K562 (cell line): ENCODE measurements at regions not wholly inside any gene's neighbourhood (a gene's known extent, or its start where the extent isn't known, plus 50 kb on each side); places are given as distances from the start of the nearest gene placed in this dataset.

Experiments
- ATAC-seq: fragments of 200-7000 bp; cut with Tn5 transposase; 3 replicates; pipeline ENCODE4 v1.9.1; 2020; ENCODE audit warnings: moderate library complexity
- BruUV-seq: library from RNA; stranded (reverse); fragments of 400-500 nt; replicated peaks from 2 replicates; lab custom pipeline; 2021; lab: Mats Ljungman, UMichigan
- CTCF ChIA-PET: fragments of 300-600 bp; formaldehyde crosslinking; extraction: SDS; loops from one replicate; lab custom pipeline; 2021; ENCODE audit warnings: low intra/inter-chr PET ratio; lab: Yijun Ruan, JAX
- POLR2A ChIA-PET: fragments of 300-600, 350-650 bp; sonication (Branson Sonifier 250); formaldehyde crosslinking; extraction: SDS; loops from one replicate; lab custom pipeline; 2021; ENCODE audit warnings: antibody characterized with exemption, inconsistent platforms; lab: Yijun Ruan, JAX
- DNase-seq, 4 experiments: peaks; one replicate each; pipeline versions ENCODE4 v3.0.0 to v3.0.0-alpha.2; 2011 to 2018; ENCODE audit warnings: low spot score in 3 of 4, mixed read lengths in 3 of 4; ENCODE audit errors: extremely low read depth in 1 of 4
- FAIRE-seq: peaks from 2 replicates; lab custom pipeline; 2011; peaks lifted over from hg19 to GRCh38; lab: Jason Lieb, UNC
- H2AFZ ChIP-seq: 2 replicates; pipeline ENCODE4 v1.6.0; 2011; ENCODE audit warnings: low read depth, low read length, control low read depth, inconsistent platforms
- H3K27ac ChIP-seq: fragments of 200-600 bp; 3 replicates; pipeline ENCODE4 v1.8.0; 2011; ENCODE audit warnings: low read depth, mild to moderate bottlenecking, control low read depth, inconsistent platforms, low read length, moderate library complexity, mixed read lengths; ENCODE audit errors: extremely low read depth
- H3K27me3 ChIP-seq, 2 experiments: fragments of 300-600 bp in 1 of 2; 2 replicates in 1 of 2; 3 replicates in 1 of 2; pipeline versions ENCODE4 v1.6.0 to v1.8.0; 2011; ENCODE audit warnings: inconsistent platforms in 2 of 2, low read length in 2 of 2, mild to moderate bottlenecking in 1 of 2, mixed read lengths in 1 of 2, moderate library complexity in 1 of 2; ENCODE audit not compliant: control insufficient read depth in 2 of 2, insufficient read depth in 2 of 2
- H3K36me3 ChIP-seq: fragments of 300-600 bp; 3 replicates; pipeline ENCODE4 v1.8.0; 2011; ENCODE audit warnings: mild to moderate bottlenecking, low read length, inconsistent platforms; ENCODE audit not compliant: control insufficient read depth, insufficient read depth
- H3K4me1 ChIP-seq, 2 experiments: fragments of 200-600 bp in 1 of 2; replicated peaks in 1 of 2; 2 replicates in 1 of 2; 3 replicates in 1 of 2; pipeline versions ENCODE4 v1.5.1 to v1.8.0; 2011; ENCODE audit warnings: inconsistent platforms in 2 of 2, low read length in 2 of 2, mild to moderate bottlenecking in 1 of 2, mixed read lengths in 1 of 2, moderate library complexity in 1 of 2; ENCODE audit not compliant: control insufficient read depth in 2 of 2, insufficient read depth in 2 of 2
- H3K4me2 ChIP-seq: 2 replicates; pipeline ENCODE4 v1.6.1; 2011; ENCODE audit warnings: low read length, control low read depth, inconsistent platforms, mixed read lengths; ENCODE audit not compliant: insufficient read depth
- H3K4me3 ChIP-seq: fragments of 200-600 bp; sonication (generic), shearing (Covaris generic); 2 replicates; pipeline ENCODE4 v1.5.1; 2016; ENCODE audit warnings: control low read depth, inconsistent platforms
- H3K79me2 ChIP-seq: fragments of 200-600 bp; 3 replicates; pipeline ENCODE4 v1.8.0; 2011; ENCODE audit warnings: low read length, inconsistent platforms; ENCODE audit not compliant: control insufficient read depth, insufficient read depth
- H3K9ac ChIP-seq, 2 experiments: 2 replicates each; pipeline versions ENCODE4 v1.6.0 to v1.6.1; 2011; ENCODE audit warnings: low read depth in 2 of 2, low read length in 2 of 2, control low read depth in 1 of 2, inconsistent platforms in 1 of 2, mild to moderate bottlenecking in 1 of 2, mixed read lengths in 1 of 2; ENCODE audit not compliant: insufficient read depth in 1 of 2
- H3K9me1 ChIP-seq: one replicate; pipeline ENCODE4 v1.6.0; 2011; ENCODE audit warnings: inconsistent platforms, mild to moderate bottlenecking, low read length, moderate library complexity; ENCODE audit not compliant: control insufficient read depth, insufficient read depth
- H3K9me3 ChIP-seq: replicated peaks from 2 replicates; pipeline ENCODE4 v1.5.1; 2011; ENCODE audit warnings: low read depth, low read length, inconsistent platforms; ENCODE audit not compliant: control insufficient read depth, insufficient read depth
- H4K20me1 ChIP-seq: replicated peaks from 2 replicates; pipeline ENCODE4 v1.6.1; 2011; ENCODE audit warnings: low read length, inconsistent platforms, mixed read lengths; ENCODE audit not compliant: control insufficient read depth, insufficient read depth
- CBFA2T2 ChIP-seq: fragments of 450-650 bp; conservative IDR thresholded peaks from 2 replicates; pipeline ENCODE4 v1.6.1; 2017; ENCODE audit warnings: mild to moderate bottlenecking
- DNMT1 ChIP-seq: fragments of 450-650 bp; IDR thresholded peaks from 2 replicates; pipeline ENCODE4 v1.6.1; 2016; ENCODE audit warnings: antibody characterized with exemption, mild to moderate bottlenecking
- ESRRB ChIP-seq: fragments of 250-450 bp; sonication (Bioruptor Pico); IDR thresholded peaks from 2 replicates; pipeline ENCODE4 v1.5.0; 2020; ENCODE audit warnings: mild to moderate bottlenecking, moderate library complexity, borderline replicate concordance
- GATAD2A ChIP-seq: fragments of 450-650 bp; IDR thresholded peaks from 2 replicates; pipeline ENCODE4 v1.6.1; 2017
- HNRNPUL1 ChIP-seq: fragments of 200-400 bp; formaldehyde crosslinking; IDR thresholded peaks from 2 replicates; pipeline ENCODE4 v1.6.1; 2017; ENCODE audit warnings: low read length
- KLF10 ChIP-seq: fragments of 250-450 bp; sonication (Bioruptor Pico); IDR thresholded peaks from 2 replicates; pipeline ENCODE4 v1.6.1; 2021; ENCODE audit warnings: matching md5 sums
- ZKSCAN8 ChIP-seq: fragments of 200-800 bp; sonication (Bioruptor generic); IDR thresholded peaks from 2 replicates; pipeline ENCODE4 v1.6.1; 2016; ENCODE audit warnings: missing genetic modification characterization, missing compliant biosample characterization
- WGBS: fragments of 100-300 bp; shearing (Covaris generic); methylation state at CpG from one replicate; pipeline ENCODE4 v1.1.6; 2016; ENCODE audit warnings: low coverage, mixed read lengths; ENCODE audit not compliant: insufficient coverage; ENCODE audit errors: missing lambda C conversion rate; 5-methylcytosine and 5-hydroxymethylcytosine counted together
- in situ Hi-C: fragments of 300-500 bp; cut with MboI; formaldehyde crosslinking; loops from 4 replicates; pipeline ENCODE4 v1.15.0; 2018; ENCODE audit warnings: inconsistent platforms, mixed read lengths
- intact Hi-C: fragments of 100-400 bp; cut with micrococcal nuclease; formaldehyde crosslinking; loops from 2 replicates; pipeline ENCODE4 v1.14.2; 2022

- no peak overlapping the region for H2AFZ ChIP-seq
- DNase-seq (no peak), ATAC-seq (no peak), FAIRE-seq (no peak)
- H3K9ac ChIP-seq, result no peak overlapping the region
- no peaks in the 10 kb centered on the region for H3K9me3 ChIP-seq
- BruUV-seq, result no TSS peak
- H3K36me3 ChIP-seq, result no peaks in the 10 kb centered on the region
- CTCF ChIA-PET, result no interaction called here
- H3K9me1 ChIP-seq, result no peaks in the 10 kb centered on the region
- peaks cover 59 to 94% of the 10 kb centered on the region in 2 experiments for H3K27me3 ChIP-seq
- no peak overlapping the region for H3K4me2 ChIP-seq
- 6% methylated on average over 23 of the region's 23 CpGs for WGBS
- H3K4me1 ChIP-seq, result peaks cover 7 to 32% of the 10 kb centered on the region in 2 experiments; a peak in 4 of 5 replicates
- no peaks in the 10 kb centered on the region; the same call in 1 of the 2 replicates for H4K20me1 ChIP-seq
- POLR2A ChIA-PET, result interaction anchor here (0.5 to 1.1 kb wide), 4 partner anchors 11 to 54 kb away, joined by 3 to 6 read pairs (median 3); no protein-coding TSS in a partner anchor
- H3K4me3 ChIP-seq, result no peak overlapping the region
- intact Hi-C loops (no loop called here), in situ Hi-C loops (no loop called here)
- no peaks in the 10 kb centered on the region for H3K79me2 ChIP-seq
- H3K27ac ChIP-seq, result no peak overlapping the region
- TF ChIP-seq ZKSCAN8 (CRISPR knock-in tag) (no peak), CBFA2T2 (no peak), DNMT1 (no peak), GATAD2A (no peak), HNRNPUL1 (no peak), ESRRB (CRISPR knock-in tag) (no peak), KLF10 (CRISPR knock-in tag) (no peak)
These were observed 122.2 kb downstream of the SIK1 start for GRCh38 chr21:43304621-43305335.
